Right renal pelvis (tissue), 4 donors: ENCODE measurements at regions not wholly inside any gene's neighbourhood (a gene's known extent, or its start where the extent isn't known, plus 50 kb on each side); places are given as distances from the start of the nearest gene placed in this dataset.
"Not testable (repeated sequence)": the region's sequence is repeated elsewhere in the genome, so short reads cannot be mapped to it uniquely, and the experiment has no call there.

ENCODE experiments used
- DNase-seq, 4 donors: peaks; one replicate each; pipeline ENCODE4 v3.0.0-alpha.2; 2013; ENCODE audit warnings: low read depth in 4 of 4, low spot score in 3 of 4, missing footprints in 1 of 4

- DNase-seq, result no peak
Measured at GRCh38 chr18:47682876-47683275, 247.6 kb downstream of the SMAD2 start.

GRCh38 chr18:47680488-47680887 lies 250.0 kb downstream of the SMAD2 start:
- DNase-seq, result no peak

- DNase-seq, result no peak
Measured at GRCh38 chr18:47679864-47680263, 250.6 kb downstream of the SMAD2 start.

- DNase-seq, result no peak
Measured at GRCh38 chr18:47677952-47678351, 252.5 kb downstream of the SMAD2 start.

- DNase-seq, result no peak
Measured at GRCh38 chr18:47669815-47670214, 260.6 kb downstream of the SMAD2 start.

- DNase-seq, result no peak
Measured at GRCh38 chr18:47658498-47658897, 272.0 kb downstream of the SMAD2 start.

GRCh38 chr18:47654988-47655387 lies 275.5 kb downstream of the SMAD2 start:
- no peak for DNase-seq

- DNase-seq, result no peak
Measured at GRCh38 chr18:47644896-47645295, 285.6 kb downstream of the SMAD2 start.

GRCh38 chr18:47637551-47637950 lies 292.9 kb downstream of the SMAD2 start:
- DNase-seq, result not testable (repeated sequence)

GRCh38 chr18:47635416-47635815 lies 295.0 kb downstream of the SMAD2 start:
- no peak for DNase-seq

- no peak for DNase-seq
Measured at GRCh38 chr18:47632970-47633635, 297.4 kb downstream of the SMAD2 start.

GRCh38 chr18:47628893-47629292 lies 301.6 kb downstream of the SMAD2 start:
- DNase-seq, result no peak

- DNase-seq, result no peak
Measured at GRCh38 chr18:47628240-47628781, 302.1 kb downstream of the SMAD2 start.

GRCh38 chr18:47627030-47627429 lies 303.4 kb downstream of the SMAD2 start:
- no peak for DNase-seq

GRCh38 chr18:47619771-47620448 lies 310.5 kb downstream of the SMAD2 start:
- no peak for DNase-seq

- no peak for DNase-seq
Measured at GRCh38 chr18:47618758-47619157, 311.7 kb downstream of the SMAD2 start.

GRCh38 chr18:47615043-47615442 lies 315.4 kb downstream of the SMAD2 start:
- DNase-seq, result no peak

- DNase-seq, result no peak
Measured at GRCh38 chr18:47613929-47614328, 316.5 kb downstream of the SMAD2 start.

- DNase-seq, result no peak
Measured at GRCh38 chr18:47611649-47612048, 318.8 kb downstream of the SMAD2 start.

GRCh38 chr18:47606526-47606925 lies 323.9 kb downstream of the SMAD2 start:
- no peak for DNase-seq

- no peak for DNase-seq
Measured at GRCh38 chr18:47605093-47605492, 325.4 kb downstream of the SMAD2 start.

GRCh38 chr18:47604021-47604420 lies 326.4 kb downstream of the SMAD2 start:
- no peak for DNase-seq
